ENCODE measurements at regions not wholly inside any gene's neighbourhood (a gene's known extent, or its start where the extent isn't known, plus 50 kb on each side); places are given as distances from the start of the nearest gene placed in this dataset.

DNA sequence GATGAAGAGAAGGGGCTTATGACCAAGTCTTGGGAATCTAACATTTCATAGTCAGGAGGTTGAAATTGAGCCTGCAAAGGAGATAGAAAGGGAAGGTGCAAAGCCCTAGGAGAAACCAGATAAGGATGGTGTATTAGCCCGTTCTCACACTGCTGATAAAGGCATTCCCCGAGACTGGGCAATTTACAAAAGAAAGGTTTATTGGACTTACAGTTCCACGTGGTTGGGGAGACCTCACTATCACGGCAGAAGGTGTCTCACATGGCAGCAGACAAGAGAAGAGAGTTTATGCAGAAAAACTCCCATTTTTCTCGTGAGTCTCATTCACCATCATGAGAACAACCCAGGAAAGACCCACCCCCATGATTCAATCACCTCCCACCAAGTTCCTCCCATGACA, 129.5 kb upstream of the LNX1 start:
- TF ChIP-seq, protein P1, sequence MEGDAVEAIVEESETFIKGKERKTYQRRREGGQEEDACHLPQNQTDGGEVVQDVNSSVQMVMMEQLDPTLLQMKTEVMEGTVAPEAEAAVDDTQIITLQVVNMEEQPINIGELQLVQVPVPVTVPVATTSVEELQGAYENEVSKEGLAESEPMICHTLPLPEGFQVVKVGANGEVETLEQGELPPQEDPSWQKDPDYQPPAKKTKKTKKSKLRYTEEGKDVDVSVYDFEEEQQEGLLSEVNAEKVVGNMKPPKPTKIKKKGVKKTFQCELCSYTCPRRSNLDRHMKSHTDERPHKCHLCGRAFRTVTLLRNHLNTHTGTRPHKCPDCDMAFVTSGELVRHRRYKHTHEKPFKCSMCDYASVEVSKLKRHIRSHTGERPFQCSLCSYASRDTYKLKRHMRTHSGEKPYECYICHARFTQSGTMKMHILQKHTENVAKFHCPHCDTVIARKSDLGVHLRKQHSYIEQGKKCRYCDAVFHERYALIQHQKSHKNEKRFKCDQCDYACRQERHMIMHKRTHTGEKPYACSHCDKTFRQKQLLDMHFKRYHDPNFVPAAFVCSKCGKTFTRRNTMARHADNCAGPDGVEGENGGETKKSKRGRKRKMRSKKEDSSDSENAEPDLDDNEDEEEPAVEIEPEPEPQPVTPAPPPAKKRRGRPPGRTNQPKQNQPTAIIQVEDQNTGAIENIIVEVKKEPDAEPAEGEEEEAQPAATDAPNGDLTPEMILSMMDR (IDR thresholded peaks at IDR 0.05): no peak
- DNase-seq (ENCODE audit: low spot score) (no peak), ATAC-seq (ENCODE audit: low FRiP score) (no peak)

DNA sequence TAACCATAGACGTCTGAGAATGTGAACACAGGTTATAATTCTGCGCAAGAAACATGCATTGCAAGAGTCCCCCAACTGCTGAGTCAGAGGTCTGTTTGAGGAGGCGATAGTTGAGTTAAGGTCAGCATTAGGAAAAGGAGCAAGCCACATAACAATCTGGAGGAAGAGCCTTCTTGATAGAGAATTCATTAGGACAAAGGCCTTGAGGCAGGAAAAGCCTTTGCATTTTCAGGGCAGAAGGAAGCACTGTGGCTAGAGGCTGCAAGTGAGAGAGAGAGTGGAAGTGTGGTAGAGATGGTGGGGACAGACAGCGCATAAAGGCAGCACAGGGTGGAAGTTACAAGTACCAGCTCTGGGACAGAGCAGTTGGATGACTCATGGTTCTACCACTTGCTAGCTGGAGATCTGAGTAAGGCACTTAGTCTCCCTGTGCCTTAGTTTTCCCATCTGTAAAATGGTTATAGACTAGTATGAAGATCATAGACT, 125.8 kb upstream of the LNX1 start:
- TF ChIP-seq, protein P1 (IDR thresholded peaks at IDR 0.05): no peak
- no peak for ATAC-seq (ENCODE audit: low FRiP score)
- no peak for DNase-seq (ENCODE audit: low spot score)

- TF ChIP-seq, protein P1 (IDR thresholded peaks at IDR 0.05): no peak
- DNase-seq (ENCODE audit: low spot score) (no peak), ATAC-seq (ENCODE audit: low FRiP score) (no peak)
Observed at GRCh38 chr4:53716471-53717063, 125.3 kb upstream of the LNX1 start.

- ATAC-seq (ENCODE audit: low FRiP score): no peak
- no peak for DNase-seq (ENCODE audit: low spot score)
- TF ChIP-seq, protein P1 (IDR thresholded peaks at IDR 0.05): no peak
Observed at GRCh38 chr4:53716011-53716410, 124.7 kb upstream of the LNX1 start.

GRCh38 chr4:53714236-53715140, 123.2 kb upstream of the LNX1 start:
- ATAC-seq (ENCODE audit: low FRiP score) (no peak), DNase-seq (ENCODE audit: low spot score) (no peak)
- TF ChIP-seq, protein P1 (IDR thresholded peaks at IDR 0.05): no peak

- no peak for ATAC-seq (ENCODE audit: low FRiP score)
Observed at GRCh38 chr4:53713767-53714166, 122.5 kb upstream of the LNX1 start.

More at GRCh38 chr4:53713767-53714166, 122.5 kb upstream of the LNX1 start:
- DNase-seq (ENCODE audit: low spot score): no peak
- TF ChIP-seq, protein P1 (IDR thresholded peaks at IDR 0.05): no peak

Measured in omental fat pad (tissue), 3 donors.